ENCODE measurements at regions not wholly inside any gene's neighbourhood (a gene's known extent, or its start where the extent isn't known, plus 50 kb on each side); places are given as distances from the start of the nearest gene placed in this dataset.

DNA sequence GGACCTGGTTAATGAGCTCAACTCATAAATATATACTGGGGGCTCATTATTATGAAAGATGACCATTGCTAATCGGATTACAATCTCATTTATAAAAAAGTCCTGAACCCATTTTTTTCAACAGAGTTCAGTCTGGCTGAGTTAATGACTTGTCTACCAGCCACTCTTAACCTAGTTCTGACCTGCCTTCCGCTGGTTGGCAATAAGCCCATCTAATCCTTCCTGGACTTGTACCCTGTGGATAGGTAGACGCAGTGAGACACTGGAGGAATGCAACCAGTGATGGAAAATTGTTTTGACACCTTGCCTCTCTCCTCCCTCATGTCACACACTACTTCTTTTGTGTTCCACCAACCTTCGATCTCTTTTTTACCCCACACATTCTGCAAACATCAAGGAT, 279.9 kb downstream of the FOXO1 start:
- H3K4me3 Mint-ChIP-seq = no peak overlapping the region
- no peaks in the 10 kb centered on the region for H3K36me3 Mint-ChIP-seq (ENCODE audit: low read depth)
- peaks cover 3% of the 10 kb centered on the region for H3K4me1 Mint-ChIP-seq
- no peaks in the 10 kb centered on the region for H3K27me3 Mint-ChIP-seq (ENCODE audit: low read depth)
- no peak for TF ChIP-seq CTCF (IDR thresholded peaks at IDR 0.05; ENCODE audit: unreplicated experiment in 3 of 3)
- no peaks in the 10 kb centered on the region for H3K9me3 Mint-ChIP-seq
- no peak overlapping the region for H3K27ac Mint-ChIP-seq

GRCh38 chr13:40387775-40388174, 278.7 kb downstream of the FOXO1 start:
- H3K4me3 Mint-ChIP-seq = no peak overlapping the region
- H3K9me3 Mint-ChIP-seq = peaks cover 2% of the 10 kb centered on the region
- no peaks in the 10 kb centered on the region for H3K27me3 Mint-ChIP-seq (ENCODE audit: low read depth)
- peaks cover 9% of the 10 kb centered on the region for H3K4me1 Mint-ChIP-seq
- no peak for TF ChIP-seq CTCF (IDR thresholded peaks at IDR 0.05; ENCODE audit: unreplicated experiment in 3 of 3)
- H3K36me3 Mint-ChIP-seq (ENCODE audit: low read depth) = no peaks in the 10 kb centered on the region
- H3K27ac Mint-ChIP-seq = peak overlapping the region in 1 of 3 experiments; percentile 4

DNA sequence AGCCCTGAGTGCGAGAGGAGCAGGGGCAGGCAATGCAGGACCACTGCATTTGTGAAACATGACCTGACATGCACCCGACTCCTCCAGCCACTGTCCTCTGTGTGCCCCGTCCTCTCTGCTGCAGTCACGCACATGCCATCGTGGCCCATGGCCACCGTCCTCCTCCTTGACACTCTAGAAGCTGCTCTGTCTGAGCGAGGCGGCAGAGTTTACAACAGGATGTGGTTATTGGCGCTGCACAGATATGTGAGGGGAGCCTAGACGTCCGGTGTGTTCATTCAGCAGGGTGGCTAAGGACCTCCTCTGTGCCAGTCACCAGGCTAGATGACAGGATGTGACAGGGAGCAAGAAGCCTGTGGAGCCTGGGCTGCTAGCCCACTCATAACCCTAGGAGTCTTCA, 277.8 kb downstream of the FOXO1 start:
- Mint-ChIP-seq H3K27me3 (ENCODE audit: low read depth) (no peaks in the 10 kb centered on the region), H3K27ac (no peak overlapping the region), H3K4me3 (no peak overlapping the region), H3K36me3 (ENCODE audit: low read depth) (no peaks in the 10 kb centered on the region), H3K9me3 (peaks cover 2% of the 10 kb centered on the region), H3K4me1 (peaks cover 9% of the 10 kb centered on the region)
- no peak for TF ChIP-seq CTCF (IDR thresholded peaks at IDR 0.05; ENCODE audit: unreplicated experiment in 3 of 3)

- no peak overlapping the region for H3K4me3 Mint-ChIP-seq
- no peaks in the 10 kb centered on the region for H3K27me3 Mint-ChIP-seq (ENCODE audit: low read depth)
- TF ChIP-seq CTCF (IDR thresholded peaks at IDR 0.05; ENCODE audit: unreplicated experiment in 3 of 3) = no peak
- peaks cover 2% of the 10 kb centered on the region for H3K9me3 Mint-ChIP-seq
- peaks cover 9% of the 10 kb centered on the region for H3K4me1 Mint-ChIP-seq
- no peaks in the 10 kb centered on the region for H3K36me3 Mint-ChIP-seq (ENCODE audit: low read depth)
- no peak overlapping the region for H3K27ac Mint-ChIP-seq
These were observed 277.3 kb downstream of the FOXO1 start for GRCh38 chr13:40389081-40389641.

DNA sequence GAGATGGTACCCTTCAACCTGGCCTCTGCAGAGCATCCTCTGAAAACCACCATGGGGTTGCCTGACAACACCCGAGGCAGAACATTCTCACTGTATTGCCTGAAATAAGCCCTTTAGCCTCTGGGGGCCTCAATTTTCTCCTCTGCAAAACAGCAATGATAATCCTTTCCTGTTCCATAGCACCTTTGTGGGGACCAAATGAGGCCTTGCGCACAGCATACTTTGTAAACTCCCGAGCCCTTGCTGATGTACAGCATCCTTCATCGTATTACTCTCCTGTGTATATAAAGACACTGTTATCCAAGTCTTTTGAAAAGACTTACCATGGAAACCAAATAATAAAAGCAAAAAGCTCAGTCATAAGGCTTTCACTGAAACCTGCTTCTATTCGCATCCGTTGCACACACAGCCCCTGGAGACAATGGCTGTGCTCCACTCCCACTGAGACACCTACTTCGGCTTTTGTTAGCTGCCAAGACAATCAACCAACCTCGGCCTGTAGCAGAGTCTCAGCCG, 276.0 kb downstream of the FOXO1 start:
- peaks cover 9% of the 10 kb centered on the region for H3K4me1 Mint-ChIP-seq
- H3K9me3 Mint-ChIP-seq = peaks cover 5% of the 10 kb centered on the region
- no peaks in the 10 kb centered on the region for H3K27me3 Mint-ChIP-seq (ENCODE audit: low read depth)
- no peak overlapping the region for H3K4me3 Mint-ChIP-seq
- peak overlapping the region in 1 of 3 experiments; percentile 58 for H3K27ac Mint-ChIP-seq
- no peak for TF ChIP-seq CTCF (IDR thresholded peaks at IDR 0.05; ENCODE audit: unreplicated experiment in 3 of 3)
- H3K36me3 Mint-ChIP-seq (ENCODE audit: low read depth) = no peaks in the 10 kb centered on the region

DNA sequence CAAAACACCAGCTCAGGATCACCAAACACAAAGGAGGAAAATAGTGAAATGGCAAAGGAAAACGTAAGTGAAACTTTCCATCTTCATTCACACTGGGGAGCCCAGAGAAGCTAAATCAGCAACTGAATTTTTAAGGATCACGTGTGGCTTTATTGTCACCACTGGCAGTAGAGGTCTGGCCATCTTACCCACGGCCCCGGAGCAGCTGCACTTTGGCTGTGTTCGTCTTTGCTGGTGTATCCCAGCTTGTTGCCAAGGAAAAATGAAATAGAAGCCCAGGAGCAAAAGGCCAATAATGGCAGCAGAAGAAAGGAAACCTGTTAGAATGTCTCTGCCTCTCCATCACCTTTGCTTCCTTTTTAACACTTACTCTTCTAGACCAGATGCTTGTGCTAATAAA, 274.7 kb downstream of the FOXO1 start:
- H3K27me3 Mint-ChIP-seq (ENCODE audit: low read depth) = no peaks in the 10 kb centered on the region
- no peaks in the 10 kb centered on the region for H3K36me3 Mint-ChIP-seq (ENCODE audit: low read depth)
- no peak for TF ChIP-seq CTCF (IDR thresholded peaks at IDR 0.05; ENCODE audit: unreplicated experiment in 3 of 3)
- no peak overlapping the region for H3K27ac Mint-ChIP-seq
- peaks cover 5% of the 10 kb centered on the region for H3K9me3 Mint-ChIP-seq
- no peak overlapping the region for H3K4me3 Mint-ChIP-seq
- peaks cover 9% of the 10 kb centered on the region for H3K4me1 Mint-ChIP-seq
